HG02884 (cell line): ENCODE measurements at regions not wholly inside any gene's neighbourhood (a gene's known extent, or its start where the extent isn't known, plus 50 kb on each side); places are given as distances from the start of the nearest gene placed in this dataset.

Source experiments
- ATAC-seq: cut with Tn5 transposase; IDR thresholded peaks from one replicate; pipeline ENCODE4 v1.9.1; 2021; ENCODE audit warnings: mild to moderate bottlenecking, moderate library complexity; ENCODE audit not compliant: unreplicated experiment

DNA sequence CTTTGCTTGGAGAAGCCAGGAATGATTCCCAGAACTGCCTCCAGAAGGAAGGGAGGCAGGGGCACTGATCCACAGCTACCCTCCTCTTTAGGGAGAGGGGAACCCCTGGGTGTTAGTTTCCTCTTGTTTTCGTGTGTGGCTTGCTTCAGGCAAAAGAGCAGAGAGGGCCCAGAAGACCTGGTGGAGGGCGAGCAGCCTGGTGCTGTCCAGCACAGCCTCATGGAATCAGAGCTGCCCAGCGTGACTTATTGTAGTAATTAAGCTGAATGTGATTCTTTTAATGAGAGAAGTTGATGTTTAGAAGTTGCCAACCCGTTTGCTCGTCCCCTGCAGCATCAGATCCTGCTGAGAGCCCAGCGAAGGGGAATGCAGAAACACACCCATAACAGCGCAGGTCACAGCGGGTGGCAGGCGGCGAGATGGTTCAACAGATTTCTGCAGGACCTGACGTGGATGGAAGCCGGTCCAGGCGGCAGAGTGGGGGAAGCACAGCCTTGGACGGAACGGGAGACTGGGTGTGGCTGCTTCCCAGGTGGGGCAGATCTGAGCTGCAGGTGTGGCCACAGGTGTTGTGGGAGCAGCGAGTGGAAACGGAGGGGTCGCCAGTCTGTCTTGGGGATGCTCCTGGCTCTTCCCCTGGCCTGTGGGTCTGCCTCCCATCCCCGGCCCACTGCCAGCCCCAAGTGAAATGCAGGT is 53.7 kb upstream of the SHH start:
- ATAC-seq, result no peak

DNA sequence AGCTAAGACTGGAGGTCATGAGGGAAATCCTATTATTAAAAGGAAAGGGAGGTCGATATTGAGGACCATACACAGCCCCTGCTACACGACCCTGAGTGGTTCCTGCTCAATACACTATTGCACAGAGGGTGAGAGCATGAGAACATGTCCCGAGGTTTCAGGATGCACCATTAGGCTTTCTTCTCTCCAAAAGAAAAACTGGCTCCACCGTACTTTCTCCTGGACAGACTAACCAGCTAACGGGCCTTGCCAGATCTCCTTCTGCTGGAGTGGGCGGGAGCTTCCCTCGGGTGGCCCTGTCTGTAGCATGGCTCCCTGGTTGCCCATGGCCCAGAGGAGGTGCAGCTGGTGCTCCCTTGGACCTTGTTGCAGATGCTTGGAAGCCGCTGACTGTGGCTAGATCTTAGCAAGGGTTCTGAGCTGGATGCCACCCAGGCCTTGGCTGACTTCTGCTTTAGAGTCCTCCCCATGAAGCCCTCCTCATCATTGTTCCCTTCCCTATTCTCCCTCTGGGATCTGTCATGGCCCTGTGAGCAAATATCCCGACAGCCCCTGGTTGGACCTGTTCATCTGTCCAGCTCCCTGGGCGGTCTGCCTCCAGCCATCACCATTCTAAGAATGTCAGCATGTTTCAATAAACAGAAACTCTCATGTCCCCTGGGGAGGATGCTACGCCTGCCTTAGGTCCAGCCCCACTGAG is 52.9 kb upstream of the SHH start:
- no peak for ATAC-seq

DNA sequence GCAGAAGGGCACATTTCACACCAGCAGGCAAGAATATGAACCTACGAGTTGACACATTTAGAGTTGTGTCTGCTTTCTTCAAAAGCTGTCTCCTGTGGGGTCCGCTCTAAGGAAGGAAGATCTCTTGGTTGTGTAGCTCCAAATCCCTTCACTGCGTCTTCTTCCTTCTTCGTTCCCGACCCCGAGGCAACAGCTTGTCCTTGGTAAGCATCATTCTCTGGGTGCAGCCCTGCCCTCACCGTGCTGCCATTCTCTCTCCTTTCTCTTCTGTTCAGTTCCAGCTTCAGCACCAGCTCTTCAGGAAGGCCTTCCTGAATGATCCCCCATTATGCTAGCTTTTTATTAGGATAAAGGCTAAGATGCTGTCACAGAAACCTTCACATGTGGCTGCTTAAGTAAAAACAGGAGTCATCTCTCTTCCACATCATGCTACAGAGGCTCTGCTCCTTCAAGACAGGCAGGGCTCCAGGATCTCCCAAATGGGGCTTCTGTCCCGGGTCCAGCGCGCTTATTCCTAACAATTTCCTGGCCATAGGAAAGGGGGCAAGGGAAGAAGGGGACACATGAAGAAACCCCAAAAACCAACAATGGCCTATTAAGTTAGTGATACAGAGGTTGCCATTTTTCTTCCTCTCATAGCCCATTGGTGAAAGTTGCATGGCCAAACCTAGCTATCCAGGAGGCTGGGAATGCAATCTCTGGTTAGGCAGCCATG is 52.2 kb upstream of the SHH start:
- ATAC-seq, result no peak

DNA sequence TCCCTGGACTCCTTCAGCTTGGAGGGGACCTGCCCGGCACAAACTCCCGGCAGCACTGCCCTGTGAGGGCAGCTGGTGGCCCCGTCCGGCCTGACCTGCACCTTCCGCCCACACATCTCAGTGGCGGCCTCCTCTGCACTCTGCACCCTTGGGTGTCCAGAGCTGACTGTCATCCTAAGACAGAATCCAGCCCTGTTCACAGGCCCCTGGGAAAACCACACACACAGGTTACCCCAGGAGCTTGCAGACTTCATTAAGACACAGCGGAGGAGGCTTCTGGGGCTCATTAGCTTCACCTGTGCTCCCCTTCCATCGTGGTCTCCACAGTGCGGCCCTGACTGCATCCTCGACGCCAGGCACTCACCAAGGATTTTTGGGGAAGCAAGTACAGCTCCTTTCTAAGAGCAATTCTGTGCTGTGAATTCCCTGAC is 51.5 kb upstream of the SHH start:
- no peak for ATAC-seq

DNA sequence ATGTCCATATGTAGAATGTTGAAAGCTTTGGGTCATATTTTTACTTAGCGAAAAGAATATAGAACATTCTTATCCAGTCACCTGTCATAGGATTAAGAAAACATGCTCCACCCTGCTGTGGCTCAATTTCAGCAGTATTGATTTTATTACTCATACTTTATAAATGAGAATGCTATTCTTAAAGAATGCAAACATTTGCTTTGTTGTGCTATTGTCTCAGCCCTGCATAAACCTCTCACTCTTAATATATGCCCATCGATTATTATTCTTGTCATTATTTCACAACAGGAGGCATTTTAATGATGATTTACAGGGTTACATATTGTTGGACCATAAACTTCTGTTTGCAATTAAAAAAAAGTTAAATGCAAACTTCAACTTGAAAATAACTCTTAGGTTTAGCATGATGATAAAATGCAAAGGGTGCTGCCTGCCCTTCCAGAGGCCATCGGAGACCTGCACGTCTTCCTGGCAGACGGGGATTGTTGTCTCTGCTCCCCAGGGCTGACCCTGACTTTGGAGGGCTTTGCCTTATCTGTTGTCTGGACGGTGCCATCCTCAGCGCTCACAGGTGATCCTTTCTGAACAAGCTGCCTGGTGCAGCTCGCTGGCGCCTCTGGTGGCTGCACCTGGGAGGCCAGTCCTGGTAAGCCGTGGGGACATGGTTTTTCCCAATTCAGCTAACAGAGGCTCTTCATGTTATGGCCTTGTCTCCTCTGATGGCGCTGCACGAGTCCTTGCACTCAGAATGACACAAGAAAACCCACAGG is 50.0 kb upstream of the SHH start:
- ATAC-seq, result no peak
